Prostate gland (tissue), 2 donors: ENCODE measurements at regions not wholly inside any gene's neighbourhood (a gene's known extent, or its start where the extent isn't known, plus 50 kb on each side); places are given as distances from the start of the nearest gene placed in this dataset.
"Not testable (repeated sequence)": the region's sequence is repeated elsewhere in the genome, so short reads cannot be mapped to it uniquely, and the experiment has no call there.

Experiments used
- DNase-seq: peaks from one replicate; pipeline ENCODE4 v3.0.0-alpha.2; 2019; ENCODE audit warnings: low spot score
- H3K27ac ChIP-seq, 2 donors: fragments of 200-600 bp; sonication (generic); 2 replicates each; pipeline ENCODE4 v1.5.1; 2017 to 2019
- H3K27me3 ChIP-seq: fragments of 200-600 bp; sonication (generic); replicated peaks from 2 replicates; pipeline ENCODE4 v1.5.1; 2019; ENCODE audit not compliant: insufficient read depth
- H3K36me3 ChIP-seq, 2 donors: fragments of 200-600 bp; sonication (generic); 1 replicate in 1 of 2; 2 replicates in 1 of 2; pipeline versions ENCODE4 v1.5.1 to v1.8.1; 2017 to 2019
- H3K4me1 ChIP-seq: fragments of 200-600 bp; sonication (generic); replicated peaks from 2 replicates; pipeline ENCODE4 v1.5.1; 2019
- H3K4me3 ChIP-seq, 2 donors: fragments of 200-600 bp; sonication (generic); 2 replicates each; pipeline ENCODE4 v1.5.1; 2017 to 2019
- H3K9me3 ChIP-seq: fragments of 200-600 bp; sonication (generic); 2 replicates; pipeline ENCODE4 v1.5.1; 2017
- POLR2AphosphoS5 ChIP-seq: sonication (generic); formaldehyde crosslinking; IDR thresholded peaks from one replicate; pipeline ENCODE4 v1.6.1; 2017; ENCODE audit warnings: antibody characterized with exemption
- WGBS: methylation state at CpG from one replicate; pipeline ENCODE4 v1.1.5; 2018; 5-methylcytosine and 5-hydroxymethylcytosine counted together
- intact Hi-C: fragments of 100-400 bp; cut with DNase I; formaldehyde crosslinking; loops from one replicate; pipeline ENCODE4 v1.14.2; 2022

GRCh38 chr2:111376971-111377352 is 256.2 kb downstream of the BCL2L11 start:
- DNase-seq, result peak; percentile 65
- peak; percentile 12 for TF ChIP-seq POLR2AphosphoS5
- 13% methylated on average over 6 of the region's 7 CpGs for WGBS

GRCh38 chr2:111377386-111377959 is 256.8 kb downstream of the BCL2L11 start:
- 48% methylated on average over 4 of the region's 13 CpGs for WGBS

More at GRCh38 chr2:111376971-111377352, 256.2 kb downstream of the BCL2L11 start:
- H3K27me3 ChIP-seq, H3K9me3 ChIP-seq, H3K4me3 ChIP-seq, H3K36me3 ChIP-seq, H3K4me1 ChIP-seq, intact Hi-C loops, H3K27ac ChIP-seq: not testable (repeated sequence)

GRCh38 chr2:111378348-111378747 is 257.6 kb downstream of the BCL2L11 start:
- H3K27me3 ChIP-seq, intact Hi-C loops, H3K9me3 ChIP-seq, H3K4me1 ChIP-seq, DNase-seq, H3K27ac ChIP-seq, H3K4me3 ChIP-seq, H3K36me3 ChIP-seq: not testable (repeated sequence)
- WGBS, result no CpG with 5 or more reads among the region's 3 CpGs

More at GRCh38 chr2:111377386-111377959, 256.8 kb downstream of the BCL2L11 start:
- H3K27me3 ChIP-seq, H3K9me3 ChIP-seq, DNase-seq, H3K36me3 ChIP-seq, H3K4me3 ChIP-seq, intact Hi-C loops, H3K4me1 ChIP-seq, H3K27ac ChIP-seq: not testable (repeated sequence)

GRCh38 chr2:111380733-111381439 is 260.2 kb downstream of the BCL2L11 start:
- DNase-seq, intact Hi-C loops, H3K4me1 ChIP-seq, H3K27ac ChIP-seq, H3K27me3 ChIP-seq, H3K36me3 ChIP-seq, H3K4me3 ChIP-seq, H3K9me3 ChIP-seq: not testable (repeated sequence)
- whole genome bisulfite sequencing, result 70% methylated on average over 4 of the region's 5 CpGs

GRCh38 chr2:111381530-111382306 is 261.0 kb downstream of the BCL2L11 start:
- H3K27ac ChIP-seq, H3K4me3 ChIP-seq, intact Hi-C loops, H3K9me3 ChIP-seq, DNase-seq, H3K27me3 ChIP-seq, H3K4me1 ChIP-seq, H3K36me3 ChIP-seq: not testable (repeated sequence)
- 78% methylated on average over 6 of the region's 11 CpGs for WGBS

GRCh38 chr2:111382507-111382906 is 261.8 kb downstream of the BCL2L11 start:
- intact Hi-C loops, result not testable (repeated sequence)

GRCh38 chr2:111383311-111383710 is 262.6 kb downstream of the BCL2L11 start:
- H3K36me3 ChIP-seq, H3K27me3 ChIP-seq, DNase-seq, H3K27ac ChIP-seq, intact Hi-C loops, H3K4me3 ChIP-seq, H3K9me3 ChIP-seq, H3K4me1 ChIP-seq: not testable (repeated sequence)
- WGBS, result 79% methylated on average over 10 of the region's 12 CpGs

More at GRCh38 chr2:111382507-111382906, 261.8 kb downstream of the BCL2L11 start:
- 74% methylated on average over 3 of the region's 3 CpGs for WGBS
- not testable (repeated sequence) for H3K4me3 ChIP-seq, H3K27ac ChIP-seq, H3K9me3 ChIP-seq, H3K4me1 ChIP-seq, DNase-seq, H3K36me3 ChIP-seq, H3K27me3 ChIP-seq

GRCh38 chr2:111385226-111385957 is 264.7 kb downstream of the BCL2L11 start:
- H3K4me1 ChIP-seq, H3K36me3 ChIP-seq, intact Hi-C loops, DNase-seq, H3K4me3 ChIP-seq, H3K27ac ChIP-seq, H3K9me3 ChIP-seq, H3K27me3 ChIP-seq: not testable (repeated sequence)
- 96% methylated on average over 8 of the region's 8 CpGs for WGBS

- no CpG with 5 or more reads among the region's 2 CpGs for WGBS
Observed at GRCh38 chr2:111390605-111391004, 269.9 kb downstream of the BCL2L11 start.

GRCh38 chr2:111395350-111396128 is 274.8 kb downstream of the BCL2L11 start:
- intact Hi-C loops, H3K9me3 ChIP-seq, H3K27me3 ChIP-seq, H3K27ac ChIP-seq, H3K36me3 ChIP-seq, H3K4me3 ChIP-seq, H3K4me1 ChIP-seq, DNase-seq: not testable (repeated sequence)
- 7% methylated on average over 6 of the region's 10 CpGs for WGBS

More at GRCh38 chr2:111390605-111391004, 269.9 kb downstream of the BCL2L11 start:
- H3K4me1 ChIP-seq, H3K27ac ChIP-seq, H3K36me3 ChIP-seq, H3K9me3 ChIP-seq, H3K4me3 ChIP-seq, H3K27me3 ChIP-seq, DNase-seq, intact Hi-C loops: not testable (repeated sequence)

GRCh38 chr2:111400598-111401253 is 280.0 kb downstream of the BCL2L11 start:
- H3K4me1 ChIP-seq, DNase-seq, H3K27me3 ChIP-seq, H3K9me3 ChIP-seq, H3K27ac ChIP-seq, H3K36me3 ChIP-seq, intact Hi-C loops, H3K4me3 ChIP-seq: not testable (repeated sequence)
- WGBS, result 50% methylated on average over 3 of the region's 3 CpGs
